T-helper 2 cell treated with Interferon-gamma antibody and Interleukin-4, amounts not matched to agents 100 ng/mL and 5 ng/mL, for 36 hours (primary cell): ENCODE measurements at regions not wholly inside any gene's neighbourhood (a gene's known extent, or its start where the extent isn't known, plus 50 kb on each side); places are given as distances from the start of the nearest gene placed in this dataset.

Experiments
- intact Hi-C: fragments of 100-400 bp; cut with micrococcal nuclease; formaldehyde crosslinking; loops from one replicate; pipeline ENCODE4 v1.15.1; 2023

- intact Hi-C loops: no loop called here
These were observed 87.7 kb upstream of the AKIP1 start for GRCh38 chr11:8823174-8823742.

- intact Hi-C loops: no loop called here
These were observed 84.7 kb upstream of the AKIP1 start for GRCh38 chr11:8826139-8826786.

GRCh38 chr11:8826901-8827560, 84.0 kb upstream of the AKIP1 start:
- intact Hi-C loops: no loop called here

GRCh38 chr11:8828046-8828445, 82.9 kb upstream of the AKIP1 start:
- intact Hi-C loops: no loop called here

GRCh38 chr11:8828580-8829361, 82.2 kb upstream of the AKIP1 start:
- intact Hi-C loops: no loop called here

- intact Hi-C loops: no loop called here
These were observed 81.4 kb upstream of the AKIP1 start for GRCh38 chr11:8829556-8829955.

GRCh38 chr11:8830641-8831040, 80.3 kb upstream of the AKIP1 start:
- intact Hi-C loops: no loop called here

- intact Hi-C loops: no loop called here
These were observed 79.1 kb upstream of the AKIP1 start for GRCh38 chr11:8831861-8832260.

GRCh38 chr11:8832571-8833260, 78.3 kb upstream of the AKIP1 start:
- intact Hi-C loops: no loop called here

GRCh38 chr11:8833568-8834315, 77.2 kb upstream of the AKIP1 start:
- intact Hi-C loops: no loop called here

GRCh38 chr11:8834379-8834778, 76.6 kb upstream of the AKIP1 start:
- intact Hi-C loops: no loop called here

GRCh38 chr11:8838248-8838647, 72.7 kb upstream of the AKIP1 start:
- intact Hi-C loops: no loop called here

- intact Hi-C loops: no loop called here
These were observed 71.6 kb upstream of the AKIP1 start for GRCh38 chr11:8839306-8839956.

GRCh38 chr11:8839957-8840945, 70.7 kb upstream of the AKIP1 start:
- intact Hi-C loops: no loop called here

- intact Hi-C loops: no loop called here
These were observed 69.1 kb upstream of the AKIP1 start for GRCh38 chr11:8841899-8842298.

GRCh38 chr11:8858808-8859207, 52.2 kb upstream of the AKIP1 start:
- intact Hi-C loops: no loop called here
